HepG2 (cell line): ENCODE measurements at regions not wholly inside any gene's neighbourhood (a gene's known extent, or its start where the extent isn't known, plus 50 kb on each side); places are given as distances from the start of the nearest gene placed in this dataset.
A peak's percentile ranks its signal among the peaks of the same experiment; 100 is the strongest.

ENCODE experiments used
- ARNT ChIP-seq: fragments of 450-650 bp; IDR thresholded peaks from 2 replicates; pipeline ENCODE4 v1.6.1; 2017
- BCL3 ChIP-seq: sonication (generic); formaldehyde crosslinking; IDR thresholded peaks from 2 replicates; pipeline ENCODE4 v1.5.1; 2020; ENCODE audit warnings: mild to moderate bottlenecking, missing genetic modification reagents, moderate library complexity
- CEBPB ChIP-seq: IDR thresholded peaks from 2 replicates; pipeline ENCODE4 v1.6.1; 2011; ENCODE audit warnings: low read depth, low read length, improper control_type of control experiment, borderline replicate concordance
- ELK4 ChIP-seq: sonication (generic); formaldehyde crosslinking; IDR thresholded peaks from 2 replicates; pipeline ENCODE4 v1.9.0; 2021; ENCODE audit warnings: missing genetic modification reagents, borderline replicate concordance
- KLF13 ChIP-seq: sonication (generic); formaldehyde crosslinking; IDR thresholded peaks from 2 replicates; pipeline ENCODE4 v1.4.0; 2020; ENCODE audit warnings: mild to moderate bottlenecking, missing genetic modification reagents
- KLF6 ChIP-seq: IDR thresholded peaks from 2 replicates; pipeline ENCODE4 v1.8.0; 2016; ENCODE audit warnings: missing biosample characterization, missing genetic modification reagents
- MNT ChIP-seq: fragments of 450-650 bp; IDR thresholded peaks from 2 replicates; pipeline ENCODE4 v1.6.1; 2016
- PAF1 ChIP-seq: IDR thresholded peaks from 2 replicates; pipeline ENCODE4 v1.6.1; 2016; ENCODE audit warnings: missing genetic modification reagents, missing compliant biosample characterization
- PAWR ChIP-seq: sonication (generic); formaldehyde crosslinking; IDR thresholded peaks from 2 replicates; pipeline ENCODE4 v1.4.0; 2020; ENCODE audit warnings: missing genetic modification reagents, mild to moderate bottlenecking, borderline replicate concordance
- PHF20 ChIP-seq: sonication (generic); formaldehyde crosslinking; IDR thresholded peaks from 2 replicates; pipeline ENCODE4 v1.5.0; 2020; ENCODE audit warnings: mild to moderate bottlenecking, missing genetic modification reagents
- PHF21A ChIP-seq: sonication (generic); formaldehyde crosslinking; IDR thresholded peaks from 2 replicates; pipeline ENCODE4 v1.5.0; 2020; ENCODE audit warnings: mild to moderate bottlenecking, missing genetic modification reagents
- PHF5A ChIP-seq: IDR thresholded peaks from one replicate; pipeline ENCODE4 v1.6.1; 2018; ENCODE audit warnings: low read depth, missing genetic modification reagents; ENCODE audit not compliant: unreplicated experiment
- POLR2AphosphoS2 ChIP-seq: IDR thresholded peaks from 2 replicates; pipeline ENCODE4 v1.6.1; 2011; ENCODE audit warnings: low read depth, low read length, improper control_type of control experiment
- PREB ChIP-seq: sonication (generic); formaldehyde crosslinking; IDR thresholded peaks from 2 replicates; pipeline ENCODE4 v1.4.0; 2020; ENCODE audit warnings: missing genetic modification reagents
- RNF2 ChIP-seq: fragments of 450-650 bp; conservative IDR thresholded peaks from 2 replicates; pipeline ENCODE4 v1.6.1; 2016; ENCODE audit warnings: low read depth
- SAFB2 ChIP-seq: sonication (generic); formaldehyde crosslinking; IDR thresholded peaks from 2 replicates; pipeline ENCODE4 v1.5.1; 2020; ENCODE audit warnings: missing genetic modification reagents, low read depth, mild to moderate bottlenecking, borderline replicate concordance
- SMAD9 ChIP-seq: sonication (generic); formaldehyde crosslinking; IDR thresholded peaks from 2 replicates; pipeline ENCODE4 v1.5.1; 2020; ENCODE audit warnings: mild to moderate bottlenecking, missing genetic modification reagents
- STAT5B ChIP-seq: sonication (generic); formaldehyde crosslinking; IDR thresholded peaks from 2 replicates; pipeline ENCODE4 v1.4.0; 2020; ENCODE audit warnings: missing genetic modification reagents
- THYN1 ChIP-seq: sonication (generic); formaldehyde crosslinking; IDR thresholded peaks from 2 replicates; pipeline ENCODE4 v1.8.1; 2023; ENCODE audit warnings: low read depth, mild to moderate bottlenecking, moderate library complexity, missing genetic modification reagents, borderline replicate concordance
- ZFP62 ChIP-seq: sonication (generic); formaldehyde crosslinking; IDR thresholded peaks from 2 replicates; pipeline ENCODE4 v1.4.0; 2020; ENCODE audit warnings: missing genetic modification reagents
- ZNF17 ChIP-seq: sonication (generic); formaldehyde crosslinking; IDR thresholded peaks from 2 replicates; pipeline ENCODE4 v1.5.0; 2020; ENCODE audit warnings: mild to moderate bottlenecking, missing genetic modification reagents
- ZNF253 ChIP-seq: sonication (generic); formaldehyde crosslinking; IDR thresholded peaks from 2 replicates; pipeline ENCODE4 v1.8.0; 2022; ENCODE audit warnings: mild to moderate bottlenecking, missing genetic modification reagents, borderline replicate concordance
- ZNF33A ChIP-seq: sonication (generic); formaldehyde crosslinking; IDR thresholded peaks from 2 replicates; pipeline ENCODE4 v1.5.1; 2020; ENCODE audit warnings: missing genetic modification reagents, mild to moderate bottlenecking, moderate library complexity, borderline replicate concordance
- ZNF431 ChIP-seq: sonication (generic); formaldehyde crosslinking; IDR thresholded peaks from 2 replicates; pipeline ENCODE4 v1.9.0; 2022; ENCODE audit warnings: missing genetic modification reagents, low read depth, mild to moderate bottlenecking, borderline replicate concordance
- ZNF576 ChIP-seq: sonication (generic); formaldehyde crosslinking; IDR thresholded peaks from 2 replicates; pipeline ENCODE4 v1.4.0; 2020; ENCODE audit warnings: mild to moderate bottlenecking, missing genetic modification reagents
- ZNF605 ChIP-seq: sonication (generic); formaldehyde crosslinking; IDR thresholded peaks from 2 replicates; pipeline ENCODE4 v1.8.0; 2022; ENCODE audit warnings: mild to moderate bottlenecking, missing genetic modification reagents
- ZNF839 ChIP-seq: sonication (generic); formaldehyde crosslinking; IDR thresholded peaks from 2 replicates; pipeline ENCODE4 v1.4.0; 2020; ENCODE audit warnings: missing genetic modification reagents, mild to moderate bottlenecking, borderline replicate concordance
- ZNF891 ChIP-seq: sonication (generic); formaldehyde crosslinking; IDR thresholded peaks from 2 replicates; pipeline ENCODE4 v1.5.0; 2020; ENCODE audit warnings: mild to moderate bottlenecking, missing genetic modification reagents

GRCh38 chr3:171967137-171967783 is 72.1 kb upstream of the FNDC3B start (continued):
- TF ChIP-seq PHF20 (no peak), ZNF891 (CRISPR knock-in tag) (no peak), PREB (CRISPR knock-in tag) (no peak), ZNF17 (CRISPR knock-in tag) (no peak), ZNF253 (no peak), ZNF605 (CRISPR knock-in tag) (peak; percentile 90), ELK4 (CRISPR knock-in tag) (no peak), KLF6 (CRISPR knock-in tag) (peak; percentile 83), RNF2 (no peak), PAF1 (CRISPR knock-in tag) (no peak), MNT (peak; percentile 67), THYN1 (CRISPR knock-in tag) (no peak), POLR2AphosphoS2 (no peak), ZFP62 (CRISPR knock-in tag) (no peak), STAT5B (CRISPR knock-in tag) (no peak), PHF21A (CRISPR knock-in tag) (peak; percentile 65; the same call in 1 of the 2 replicates), BCL3 (CRISPR knock-in tag) (no peak), PHF5A (CRISPR knock-in tag) (no peak), KLF13 (CRISPR knock-in tag) (no peak), ZNF431 (peak; percentile 79; the same call in 1 of the 2 replicates), CEBPB (peak; percentile 99), ZNF33A (CRISPR knock-in tag) (no peak), SAFB2 (CRISPR knock-in tag) (no peak), PAWR (no peak), ARNT (no peak), ZNF839 (no peak), SMAD9 (CRISPR knock-in tag) (no peak), ZNF576 (no peak)
